HepG2 (cell line): ENCODE measurements at regions not wholly inside any gene's neighbourhood (a gene's known extent, or its start where the extent isn't known, plus 50 kb on each side); places are given as distances from the start of the nearest gene placed in this dataset.

Experiments
- ATAC-seq: fragments of 200-7000 bp; cut with Tn5 transposase; 3 replicates; pipeline ENCODE4 v1.9.1; 2020; ENCODE audit warnings: mild to moderate bottlenecking, moderate library complexity
- BruUV-seq: library from RNA; stranded (reverse); fragments of 400-500 nt; replicated peaks from 2 replicates; lab custom pipeline; 2021; lab: Mats Ljungman, UMichigan
- CTCF ChIA-PET: fragments of 300-600 bp; formaldehyde crosslinking; extraction: SDS; loops from one replicate; lab custom pipeline; 2021; ENCODE audit warnings: low total read pairs, inconsistent platforms, low intra/inter-chr PET ratio; lab: Yijun Ruan, JAX
- POLR2A ChIA-PET: fragments of 350-600 bp; sonication (Branson Sonifier 250); formaldehyde crosslinking; loops from one replicate; lab custom pipeline; 2020; ENCODE audit warnings: antibody characterized with exemption, inconsistent platforms; lab: Yijun Ruan, JAX
- DNase-seq: peaks from one replicate; pipeline ENCODE4 v3.0.0-alpha.2; 2015; ENCODE audit warnings: low spot score
- FAIRE-seq: peaks from 3 replicates; lab custom pipeline; 2011; peaks lifted over from hg19 to GRCh38; lab: Jason Lieb, UNC
- H2AFZ ChIP-seq: one replicate; pipeline ENCODE4 v1.6.1; 2011; ENCODE audit warnings: low read length, inconsistent platforms
- H3K27ac ChIP-seq: fragments of 300-600 bp; 3 replicates; pipeline ENCODE4 v1.8.0; 2011; ENCODE audit warnings: mixed run types, mild to moderate bottlenecking, mixed read lengths, low read length, inconsistent platforms; ENCODE audit not compliant: insufficient read depth; ENCODE audit errors: extremely low read length
- H3K27me3 ChIP-seq, 2 experiments: fragments of 200-600 bp in 1 of 2; 2 replicates in 1 of 2; 3 replicates in 1 of 2; pipeline versions ENCODE4 v1.6.0 to v1.8.0; 2011; ENCODE audit warnings: low read length in 2 of 2, mild to moderate bottlenecking in 2 of 2, moderate library complexity in 2 of 2, inconsistent platforms in 1 of 2; ENCODE audit not compliant: insufficient read depth in 2 of 2, control insufficient read depth in 1 of 2
- H3K36me3 ChIP-seq, 2 experiments: fragments of 200-600 bp in 1 of 2; replicated peaks in 1 of 2; 2 replicates in 1 of 2; 3 replicates in 1 of 2; pipeline versions ENCODE4 v1.5.1 to v1.8.0; 2011; ENCODE audit warnings: low read length in 2 of 2, inconsistent platforms in 1 of 2; ENCODE audit not compliant: insufficient read depth in 2 of 2, control insufficient read depth in 1 of 2
- H3K4me1 ChIP-seq: 2 replicates; pipeline ENCODE4 v1.5.1; 2012; ENCODE audit warnings: low read length, inconsistent platforms; ENCODE audit not compliant: insufficient read depth
- H3K4me2 ChIP-seq: 2 replicates; pipeline ENCODE4 v1.6.0; 2011; ENCODE audit warnings: low read depth, low read length, inconsistent platforms
- H3K4me3 ChIP-seq, 3 experiments: fragments of 200-600 bp in 1 of 3; sonication (generic), shearing (Covaris generic) in 1 of 3; replicated peaks in 1 of 3; 2 replicates each; pipeline ENCODE4 v1.5.1; 2011 to 2016; ENCODE audit warnings: low read length in 3 of 3, inconsistent platforms in 2 of 3, low read depth in 2 of 3, mild to moderate bottlenecking in 2 of 3, control low read depth in 1 of 3, mixed read lengths in 1 of 3; ENCODE audit not compliant: insufficient read depth in 1 of 3
- H3K79me2 ChIP-seq: one replicate; pipeline ENCODE4 v1.6.1; 2011; ENCODE audit warnings: low read length, inconsistent platforms; ENCODE audit not compliant: insufficient read depth
- H3K9ac ChIP-seq: 2 replicates; pipeline ENCODE4 v1.6.0; 2011; ENCODE audit warnings: mild to moderate bottlenecking, low read depth, low read length, inconsistent platforms; ENCODE audit not compliant: insufficient read depth
- H3K9me3 ChIP-seq: 2 replicates; pipeline ENCODE4 v1.5.1; 2012; ENCODE audit warnings: mild to moderate bottlenecking, low read length
- H4K20me1 ChIP-seq: 2 replicates; pipeline ENCODE4 v1.6.0; 2011; ENCODE audit warnings: inconsistent platforms, mild to moderate bottlenecking, low read length, moderate library complexity; ENCODE audit not compliant: insufficient read depth
- HOXD1 ChIP-seq: sonication (generic); formaldehyde crosslinking; IDR thresholded peaks from 2 replicates; pipeline ENCODE4 v1.5.0; 2020; ENCODE audit warnings: missing genetic modification reagents
- MZF1 ChIP-seq: sonication (generic); formaldehyde crosslinking; IDR thresholded peaks from 2 replicates; pipeline ENCODE4 v1.8.1; 2023; ENCODE audit warnings: mild to moderate bottlenecking, missing genetic modification reagents, borderline replicate concordance
- WGBS: methylation state at CpG from one replicate; pipeline ENCODE4 v1.1.6; 2017; ENCODE audit warnings: low lambda C conversion rate; 5-methylcytosine and 5-hydroxymethylcytosine counted together
- in situ Hi-C: cut with HindIII; loops from 2 replicates; pipeline ENCODE4 v1.10.0; 2017; ENCODE audit warnings: low pct_unique_long_range_greater_than_20kb; ENCODE audit not compliant: extremely low pct_ligation_motif_present
- intact Hi-C: fragments of 100-400 bp; cut with micrococcal nuclease; formaldehyde crosslinking; loops from one replicate; pipeline ENCODE4 v1.10.0; 2022; ENCODE audit not compliant: unreplicated experiment
- TF ChIP-seq, protein P1 (sequence below): sonication (generic); formaldehyde crosslinking; IDR thresholded peaks from 2 replicates; pipeline ENCODE4 v1.8.1; 2023; ENCODE audit warnings: mild to moderate bottlenecking, missing genetic modification reagents
- TF ChIP-seq, protein P2 (sequence below): sonication (generic); formaldehyde crosslinking; IDR thresholded peaks from 2 replicates; pipeline ENCODE4 v1.4.0; 2020; ENCODE audit warnings: low read depth, missing genetic modification reagents

DNA sequence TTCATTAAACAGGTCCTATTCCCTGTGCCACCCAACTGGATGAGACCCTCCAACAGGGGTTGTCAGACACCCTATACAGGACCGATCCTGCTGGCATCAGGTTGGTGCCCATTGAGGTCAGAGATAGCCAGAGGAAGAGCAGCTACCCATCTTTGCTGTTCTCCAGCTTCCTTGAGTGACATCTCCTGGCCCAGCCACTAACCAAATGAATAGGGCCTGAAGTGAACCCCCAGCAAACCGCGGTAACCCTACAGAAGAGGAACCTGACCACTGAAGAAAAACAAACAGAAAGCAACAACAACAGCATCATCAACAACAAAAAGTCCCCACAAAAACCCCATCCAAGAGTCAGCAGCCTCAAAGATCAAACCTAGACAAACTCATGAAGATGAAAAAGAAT lies 133.6 kb upstream of the ARPP21 start:
- H3K27me3 ChIP-seq, result no peaks in the 10 kb centered on the region
- H3K9ac ChIP-seq, result no peak overlapping the region
- CTCF ChIA-PET, result no interaction called here
- intact Hi-C loops, result no loop called here
- H3K4me2 ChIP-seq, result no peak overlapping the region
- no peaks in the 10 kb centered on the region for H4K20me1 ChIP-seq
- ATAC-seq (no peak), DNase-seq (no peak), FAIRE-seq (no peak)
- WGBS, result 36% methylated on average over 3 of the region's 3 CpGs
- no peaks in the 10 kb centered on the region for H3K36me3 ChIP-seq
- H3K79me2 ChIP-seq, result no peaks in the 10 kb centered on the region
- H2AFZ ChIP-seq, result no peak overlapping the region
- BruUV-seq, result no TSS peak
- H3K27ac ChIP-seq, result no peak overlapping the region
- no peaks in the 10 kb centered on the region for H3K4me1 ChIP-seq
- POLR2A ChIA-PET, result no interaction called here
- H3K9me3 ChIP-seq, result no peaks in the 10 kb centered on the region; the same call in 1 of the 2 replicates
- H3K4me3 ChIP-seq, result no peak overlapping the region
- in situ Hi-C loops, result no loop called here
- TF ChIP-seq MZF1 (CRISPR knock-in tag) (no peak), HOXD1 (CRISPR knock-in tag) (no peak)
- TF ChIP-seq, protein P1, sequence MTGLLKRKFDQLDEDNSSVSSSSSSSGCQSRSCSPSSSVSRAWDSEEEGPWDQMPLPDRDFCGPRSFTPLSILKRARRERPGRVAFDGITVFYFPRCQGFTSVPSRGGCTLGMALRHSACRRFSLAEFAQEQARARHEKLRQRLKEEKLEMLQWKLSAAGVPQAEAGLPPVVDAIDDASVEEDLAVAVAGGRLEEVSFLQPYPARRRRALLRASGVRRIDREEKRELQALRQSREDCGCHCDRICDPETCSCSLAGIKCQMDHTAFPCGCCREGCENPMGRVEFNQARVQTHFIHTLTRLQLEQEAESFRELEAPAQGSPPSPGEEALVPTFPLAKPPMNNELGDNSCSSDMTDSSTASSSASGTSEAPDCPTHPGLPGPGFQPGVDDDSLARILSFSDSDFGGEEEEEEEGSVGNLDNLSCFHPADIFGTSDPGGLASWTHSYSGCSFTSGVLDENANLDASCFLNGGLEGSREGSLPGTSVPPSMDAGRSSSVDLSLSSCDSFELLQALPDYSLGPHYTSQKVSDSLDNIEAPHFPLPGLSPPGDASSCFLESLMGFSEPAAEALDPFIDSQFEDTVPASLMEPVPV (CRISPR knock-in tag), result no peak
- TF ChIP-seq, protein P2, sequence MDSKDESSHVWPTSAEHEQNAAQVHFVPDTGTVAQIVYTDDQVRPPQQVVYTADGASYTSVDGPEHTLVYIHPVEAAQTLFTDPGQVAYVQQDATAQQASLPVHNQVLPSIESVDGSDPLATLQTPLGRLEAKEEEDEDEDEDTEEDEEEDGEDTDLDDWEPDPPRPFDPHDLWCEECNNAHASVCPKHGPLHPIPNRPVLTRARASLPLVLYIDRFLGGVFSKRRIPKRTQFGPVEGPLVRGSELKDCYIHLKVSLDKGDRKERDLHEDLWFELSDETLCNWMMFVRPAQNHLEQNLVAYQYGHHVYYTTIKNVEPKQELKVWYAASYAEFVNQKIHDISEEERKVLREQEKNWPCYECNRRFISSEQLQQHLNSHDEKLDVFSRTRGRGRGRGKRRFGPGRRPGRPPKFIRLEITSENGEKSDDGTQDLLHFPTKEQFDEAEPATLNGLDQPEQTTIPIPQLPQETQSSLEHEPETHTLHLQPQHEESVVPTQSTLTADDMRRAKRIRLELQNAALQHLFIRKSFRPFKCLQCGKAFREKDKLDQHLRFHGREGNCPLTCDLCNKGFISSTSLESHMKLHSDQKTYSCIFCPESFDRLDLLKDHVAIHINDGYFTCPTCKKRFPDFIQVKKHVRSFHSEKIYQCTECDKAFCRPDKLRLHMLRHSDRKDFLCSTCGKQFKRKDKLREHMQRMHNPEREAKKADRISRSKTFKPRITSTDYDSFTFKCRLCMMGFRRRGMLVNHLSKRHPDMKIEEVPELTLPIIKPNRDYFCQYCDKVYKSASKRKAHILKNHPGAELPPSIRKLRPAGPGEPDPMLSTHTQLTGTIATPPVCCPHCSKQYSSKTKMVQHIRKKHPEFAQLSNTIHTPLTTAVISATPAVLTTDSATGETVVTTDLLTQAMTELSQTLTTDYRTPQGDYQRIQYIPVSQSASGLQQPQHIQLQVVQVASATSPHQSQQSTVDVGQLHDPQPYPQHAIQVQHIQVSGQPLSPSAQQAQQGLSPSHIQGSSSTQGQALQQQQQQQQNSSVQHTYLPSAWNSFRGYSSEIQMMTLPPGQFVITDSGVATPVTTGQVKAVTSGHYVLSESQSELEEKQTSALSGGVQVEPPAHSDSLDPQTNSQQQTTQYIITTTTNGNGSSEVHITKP (CRISPR knock-in tag), result no peak
